CD4-positive, alpha-beta T cell (primary cell): ENCODE measurements at regions not wholly inside any gene's neighbourhood (a gene's known extent, or its start where the extent isn't known, plus 50 kb on each side); places are given as distances from the start of the nearest gene placed in this dataset.

Experiments
- ATAC-seq: fragments of 200-7000 bp; cut with Tn5 transposase; one replicate; pipeline ENCODE4 v1.10.0; 2022; ENCODE audit warnings: mild to moderate bottlenecking; ENCODE audit not compliant: poor library complexity
- CTCF ChIA-PET: fragments of 350-600 bp; sonication (Branson Sonifier 250); formaldehyde crosslinking; loops from one replicate; lab custom pipeline; 2021; ENCODE audit warnings: antibody characterized with exemption, inconsistent platforms; lab: Charles Lee
- POLR2A ChIA-PET: fragments of 350-600 bp; sonication (Branson Sonifier 250); formaldehyde crosslinking; loops from one replicate; lab custom pipeline; 2021; ENCODE audit warnings: antibody characterized with exemption, inconsistent platforms; lab: Charles Lee
- DNase-seq, 14 experiments: peaks; one replicate each; pipeline ENCODE4 v3.0.0-alpha.2; 2013 to 2020; ENCODE audit warnings: mixed read lengths in 2 of 14
- H3K27ac ChIP-seq, 2 donors: one replicate each; pipeline versions ENCODE4 v1.5.1 to v1.7.0; 2013; ENCODE audit warnings: low read length in 2 of 2, low read depth in 1 of 2, mild to moderate bottlenecking in 1 of 2
- H3K27me3 ChIP-seq, 2 experiments: 1 replicate in 1 of 2; 2 replicates in 1 of 2; pipeline versions ENCODE4 v1.6.1 to v1.7.0; 2013; ENCODE audit warnings: low read length in 2 of 2, control low read depth in 1 of 2, mild to moderate bottlenecking in 1 of 2, moderate library complexity in 1 of 2; ENCODE audit not compliant: insufficient read depth in 2 of 2, control insufficient read depth in 1 of 2
- H3K36me3 ChIP-seq: one replicate; pipeline ENCODE4 v1.6.1; 2013; ENCODE audit warnings: low read length, control low read depth; ENCODE audit not compliant: insufficient read depth
- H3K4me1 ChIP-seq: one replicate; pipeline ENCODE4 v1.6.1; 2013; ENCODE audit warnings: low read length, control low read depth; ENCODE audit not compliant: insufficient read depth
- H3K4me3 ChIP-seq: one replicate; pipeline ENCODE4 v1.5.1; 2013; ENCODE audit warnings: mild to moderate bottlenecking, low read length, moderate library complexity
- H3K9me3 ChIP-seq, 2 experiments: 1 replicate in 1 of 2; 2 replicates in 1 of 2; pipeline versions ENCODE4 v1.6.1 to v1.7.0; 2013; ENCODE audit warnings: low read length in 2 of 2, mild to moderate bottlenecking in 2 of 2, control low read depth in 1 of 2, moderate library complexity in 1 of 2; ENCODE audit not compliant: control insufficient read depth in 1 of 2, insufficient read depth in 1 of 2
- H3K27ac Mint-ChIP-seq: one replicate; pipeline ENCODE4 v1.8.0; 2020; ENCODE audit warnings: mixed read lengths
- H3K27me3 Mint-ChIP-seq: one replicate; pipeline ENCODE4 v1.8.0; 2021; ENCODE audit warnings: mixed read lengths
- H3K36me3 Mint-ChIP-seq: one replicate; pipeline ENCODE4 v1.8.0; 2021; ENCODE audit warnings: low read depth, mixed read lengths
- H3K4me1 Mint-ChIP-seq: one replicate; pipeline ENCODE4 v1.8.0; 2021; ENCODE audit warnings: low read depth, mixed read lengths
- H3K4me3 Mint-ChIP-seq: one replicate; pipeline ENCODE4 v1.8.0; 2020; ENCODE audit warnings: mild to moderate bottlenecking, mixed read lengths
- H3K9me3 Mint-ChIP-seq: one replicate; pipeline ENCODE4 v1.8.0; 2020; ENCODE audit warnings: mixed read lengths
- intact Hi-C, 2 experiments: fragments of 100-400 bp; cut with DNase I in 1 of 2; cut with micrococcal nuclease in 1 of 2; formaldehyde crosslinking; loops; one replicate each; pipeline versions ENCODE4 v1.15.1 to v1.9.0; 2023 to 2025; cut with DNase I, micrococcal nuclease
- TF ChIP-seq, protein P1 (sequence below): fragments of 200-600 bp; IDR thresholded peaks from one replicate; pipeline ENCODE4 v1.8.0; 2022; ENCODE audit warnings: antibody characterized with exemption, mild to moderate bottlenecking

DNA sequence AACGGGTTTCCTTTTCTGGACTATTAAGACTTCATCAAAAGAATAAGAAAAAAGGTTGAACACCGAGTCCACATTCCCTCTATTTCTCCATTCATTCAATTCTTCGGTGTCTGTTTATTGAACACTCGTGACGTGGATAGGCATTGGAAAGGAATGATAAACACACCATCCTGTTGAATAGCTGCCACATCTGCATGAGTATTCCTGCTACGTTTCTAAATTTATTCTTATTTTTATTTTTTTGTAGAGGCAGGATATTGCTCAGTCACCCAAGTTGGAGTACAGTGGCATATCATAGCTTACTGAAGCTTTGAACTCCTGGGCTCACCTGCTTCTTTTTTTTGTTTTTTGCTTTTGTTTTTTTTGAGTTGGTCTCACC, 80.8 kb upstream of the CIBAR2 start:
- H3K4me1 ChIP-seq, result no peaks in the 10 kb centered on the region
- CTCF ChIA-PET, result no interaction called here
- no peaks in the 10 kb centered on the region for H3K36me3 Mint-ChIP-seq
- TF ChIP-seq, protein P1, sequence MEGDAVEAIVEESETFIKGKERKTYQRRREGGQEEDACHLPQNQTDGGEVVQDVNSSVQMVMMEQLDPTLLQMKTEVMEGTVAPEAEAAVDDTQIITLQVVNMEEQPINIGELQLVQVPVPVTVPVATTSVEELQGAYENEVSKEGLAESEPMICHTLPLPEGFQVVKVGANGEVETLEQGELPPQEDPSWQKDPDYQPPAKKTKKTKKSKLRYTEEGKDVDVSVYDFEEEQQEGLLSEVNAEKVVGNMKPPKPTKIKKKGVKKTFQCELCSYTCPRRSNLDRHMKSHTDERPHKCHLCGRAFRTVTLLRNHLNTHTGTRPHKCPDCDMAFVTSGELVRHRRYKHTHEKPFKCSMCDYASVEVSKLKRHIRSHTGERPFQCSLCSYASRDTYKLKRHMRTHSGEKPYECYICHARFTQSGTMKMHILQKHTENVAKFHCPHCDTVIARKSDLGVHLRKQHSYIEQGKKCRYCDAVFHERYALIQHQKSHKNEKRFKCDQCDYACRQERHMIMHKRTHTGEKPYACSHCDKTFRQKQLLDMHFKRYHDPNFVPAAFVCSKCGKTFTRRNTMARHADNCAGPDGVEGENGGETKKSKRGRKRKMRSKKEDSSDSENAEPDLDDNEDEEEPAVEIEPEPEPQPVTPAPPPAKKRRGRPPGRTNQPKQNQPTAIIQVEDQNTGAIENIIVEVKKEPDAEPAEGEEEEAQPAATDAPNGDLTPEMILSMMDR, result no peak
- H3K9me3 Mint-ChIP-seq, result peaks cover 2% of the 10 kb centered on the region
- H3K36me3 ChIP-seq, result no peaks in the 10 kb centered on the region
- H3K27me3 Mint-ChIP-seq, result no peaks in the 10 kb centered on the region
- intact Hi-C loops, result no loop called here
- H3K27ac ChIP-seq, result no peak overlapping the region
- peaks cover 7 to 19% of the 10 kb centered on the region in 2 experiments for H3K9me3 ChIP-seq
- H3K4me3 Mint-ChIP-seq, result no peak overlapping the region
- no peak overlapping the region for H3K27ac Mint-ChIP-seq
- H3K27me3 ChIP-seq, result no peaks in the 10 kb centered on the region
- H3K4me1 Mint-ChIP-seq, result no peaks in the 10 kb centered on the region
- POLR2A ChIA-PET, result no interaction called here
- no peak for ATAC-seq
- H3K4me3 ChIP-seq, result no peak overlapping the region
- no peak for DNase-seq

DNA sequence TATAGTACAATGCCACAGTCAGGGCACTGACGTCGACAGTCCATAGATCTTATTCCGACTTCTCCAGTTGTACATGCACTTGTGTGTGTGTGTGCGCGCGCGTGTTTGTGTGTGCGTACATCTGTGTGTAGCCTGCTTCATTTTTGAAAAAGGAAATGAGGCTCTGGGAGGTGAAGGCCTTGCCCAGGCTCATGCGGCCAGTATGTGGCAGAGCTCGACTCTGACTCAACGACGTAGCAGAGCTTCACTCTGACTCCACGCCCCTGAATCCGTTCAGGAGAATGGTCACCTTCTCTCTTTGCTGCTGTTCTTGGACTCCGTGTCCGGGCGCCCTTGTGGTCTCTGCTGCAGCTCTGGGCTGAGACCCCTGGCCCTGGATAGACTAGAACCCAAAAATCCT, 81.6 kb upstream of the CIBAR2 start:
- Histone ChIP-seq H3K9me3 (peaks cover 7 to 15% of the 10 kb centered on the region in 2 experiments), H3K27me3 (no peaks in the 10 kb centered on the region), H3K4me1 (no peaks in the 10 kb centered on the region), H3K27ac (no peak overlapping the region), H3K4me3 (no peak overlapping the region), H3K36me3 (no peaks in the 10 kb centered on the region)
- TF ChIP-seq, protein P1, result no peak
- H3K27ac Mint-ChIP-seq, result no peak overlapping the region
- no peaks in the 10 kb centered on the region for H3K27me3 Mint-ChIP-seq
- ATAC-seq (no peak), DNase-seq (no peak)
- intact Hi-C loops, result no loop called here
- peaks cover 2% of the 10 kb centered on the region for H3K9me3 Mint-ChIP-seq
- no peaks in the 10 kb centered on the region for H3K36me3 Mint-ChIP-seq
- H3K4me1 Mint-ChIP-seq, result no peaks in the 10 kb centered on the region
- ChIA-PET POLR2A (no interaction called here), CTCF (no interaction called here)
- no peak overlapping the region for H3K4me3 Mint-ChIP-seq

DNA sequence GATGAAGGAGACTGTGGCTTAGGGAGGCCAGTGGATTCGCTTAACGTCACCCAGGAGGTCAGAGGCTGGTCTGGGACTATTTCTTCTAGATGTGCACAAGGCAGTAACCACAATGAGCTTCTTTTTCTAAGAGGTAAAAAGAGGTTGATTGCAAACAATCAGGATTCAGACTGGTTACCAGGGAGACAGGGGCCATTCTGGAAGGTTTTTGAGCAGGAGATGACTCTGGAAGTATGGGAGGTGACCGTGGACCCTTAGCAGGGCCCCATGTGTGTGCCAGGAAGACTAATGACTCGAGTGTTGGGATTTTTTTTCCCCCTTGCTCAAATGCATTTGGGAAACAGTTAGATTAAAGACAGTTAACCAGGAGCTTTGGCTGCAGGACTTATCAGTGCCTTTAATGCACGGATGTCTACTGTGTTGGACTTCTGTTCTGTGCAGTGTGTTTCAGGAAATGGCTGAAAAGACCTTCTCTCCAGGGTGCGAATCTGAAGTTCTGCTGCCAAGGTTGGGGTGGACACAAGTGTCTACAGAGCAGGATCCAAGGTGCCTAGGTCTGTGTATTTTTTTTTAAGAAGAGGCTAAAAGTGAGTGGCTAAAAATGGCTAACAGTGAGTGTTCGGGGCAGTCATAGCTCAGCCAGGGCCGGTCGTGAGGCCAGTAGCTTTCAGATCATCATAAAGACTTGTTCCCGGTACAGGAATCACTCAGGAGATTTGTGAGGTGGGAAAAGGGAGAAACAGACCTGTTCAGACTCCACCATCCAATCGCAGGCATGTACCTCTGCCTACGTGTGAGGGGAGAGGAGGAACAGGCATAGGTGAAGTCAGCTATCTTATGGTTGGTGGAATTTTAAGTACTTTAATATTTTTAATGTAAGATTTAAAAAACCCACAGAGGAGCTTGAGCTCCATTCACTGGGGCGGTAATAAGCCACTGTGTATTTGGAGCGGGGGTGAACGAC, 82.3 kb upstream of the CIBAR2 start:
- Histone ChIP-seq H3K4me1 (no peaks in the 10 kb centered on the region), H3K27me3 (no peaks in the 10 kb centered on the region), H3K9me3 (peaks cover 6 to 15% of the 10 kb centered on the region in 2 experiments), H3K36me3 (no peaks in the 10 kb centered on the region), H3K27ac (no peak overlapping the region), H3K4me3 (no peak overlapping the region)
- ChIA-PET POLR2A (interaction anchor here (0.6 kb wide), 1 partner anchor 1705 kb away, joined by 3 read pairs; no protein-coding TSS in a partner anchor), CTCF (no interaction called here)
- Mint-ChIP-seq H3K4me1 (no peaks in the 10 kb centered on the region), H3K36me3 (no peaks in the 10 kb centered on the region), H3K27me3 (no peaks in the 10 kb centered on the region), H3K27ac (no peak overlapping the region), H3K4me3 (no peak overlapping the region), H3K9me3 (peaks cover 2% of the 10 kb centered on the region)
- intact Hi-C loops, result no loop called here
- ATAC-seq, result no peak
- no peak for DNase-seq
- TF ChIP-seq, protein P1, result no peak
